Keratinocyte (primary cell): ENCODE measurements at regions not wholly inside any gene's neighbourhood (a gene's known extent, or its start where the extent isn't known, plus 50 kb on each side); places are given as distances from the start of the nearest gene placed in this dataset.
"Not testable (repeated sequence)": the region's sequence is repeated elsewhere in the genome, so short reads cannot be mapped to it uniquely, and the experiment has no call there.

Source experiments
- DNase-seq: peaks from one replicate; pipeline ENCODE4 v3.0.0-alpha.2; 2011; ENCODE audit warnings: low read depth, missing footprints, low spot score
- FAIRE-seq: peaks from 2 replicates; lab custom pipeline; 2011; peaks lifted over from hg19 to GRCh38; lab: Jason Lieb, UNC
- H2AFZ ChIP-seq: 2 replicates; pipeline ENCODE4 v1.6.0; 2012; ENCODE audit warnings: low read length, control low read depth, inconsistent platforms; ENCODE audit not compliant: control insufficient read depth
- H3K27ac ChIP-seq: 2 replicates; pipeline ENCODE4 v1.5.1; 2011; ENCODE audit warnings: low read length; ENCODE audit not compliant: control insufficient read depth, insufficient read depth
- H3K27me3 ChIP-seq: 3 replicates; pipeline ENCODE4 v1.6.0; 2011; ENCODE audit warnings: low read length; ENCODE audit not compliant: control insufficient read depth, insufficient read depth; ENCODE audit errors: extremely low read depth
- H3K36me3 ChIP-seq, 2 experiments: 2 replicates in 1 of 2; 3 replicates in 1 of 2; pipeline ENCODE4 v1.5.1; 2011; ENCODE audit warnings: low read length in 2 of 2, mild to moderate bottlenecking in 1 of 2; ENCODE audit not compliant: control insufficient read depth in 2 of 2, insufficient read depth in 2 of 2; ENCODE audit errors: extremely low read depth in 1 of 2
- H3K4me1 ChIP-seq: 3 replicates; pipeline ENCODE4 v1.5.1; 2011; ENCODE audit warnings: low read length; ENCODE audit not compliant: control insufficient read depth, insufficient read depth; ENCODE audit errors: extremely low read depth
- H3K4me2 ChIP-seq: 3 replicates; pipeline ENCODE4 v1.6.0; 2011; ENCODE audit warnings: low read depth, low read length; ENCODE audit not compliant: control insufficient read depth, insufficient read depth; ENCODE audit errors: extremely low read depth
- H3K4me3 ChIP-seq, 3 experiments: fragments of 200-600 bp in 1 of 3; sonication (generic) in 1 of 3; 2 replicates in 2 of 3; 3 replicates in 1 of 3; pipeline ENCODE4 v1.5.1; 2011 to 2016; ENCODE audit warnings: low read length in 3 of 3, mild to moderate bottlenecking in 3 of 3, control low read depth in 2 of 3, inconsistent platforms in 1 of 3, low read depth in 1 of 3, mixed read lengths in 1 of 3, mixed run types in 1 of 3, moderate library complexity in 1 of 3; ENCODE audit not compliant: control insufficient read depth in 2 of 3, insufficient read depth in 2 of 3; ENCODE audit errors: extremely low read depth in 1 of 3
- H3K79me2 ChIP-seq: 2 replicates; pipeline ENCODE4 v1.6.0; 2012; ENCODE audit warnings: low read length; ENCODE audit not compliant: control insufficient read depth, insufficient read depth
- H3K9ac ChIP-seq: 3 replicates; pipeline ENCODE4 v1.6.0; 2011; ENCODE audit warnings: low read length; ENCODE audit not compliant: control insufficient read depth, insufficient read depth; ENCODE audit errors: extremely low read depth
- H3K9me1 ChIP-seq: 3 replicates; pipeline ENCODE4 v1.6.0; 2011; ENCODE audit warnings: low read length; ENCODE audit not compliant: control insufficient read depth, insufficient read depth; ENCODE audit errors: extremely low read depth
- H3K9me3 ChIP-seq: 2 replicates; pipeline ENCODE4 v1.5.1; 2012; ENCODE audit warnings: low read depth, low read length; ENCODE audit not compliant: control insufficient read depth
- H4K20me1 ChIP-seq: 3 replicates; pipeline ENCODE4 v1.6.0; 2011; ENCODE audit warnings: low read length; ENCODE audit not compliant: control insufficient read depth, insufficient read depth; ENCODE audit errors: extremely low read depth
- EZH2 ChIP-seq: IDR thresholded peaks from one replicate; pipeline ENCODE4 v1.6.1; 2012; ENCODE audit warnings: inconsistent platforms, mild to moderate bottlenecking, low read length, moderate library complexity
- dilution Hi-C: fragments of 300-500 bp; cut with MboI; formaldehyde crosslinking; loops from one replicate; pipeline ENCODE4 v1.7.0; 2020; ENCODE audit warnings: low sequenced_read_pairs; ENCODE audit not compliant: extremely low pct_ligation_motif_present
- TF ChIP-seq, protein P1 (sequence below), 3 experiments: IDR thresholded peaks in 1 of 3; conservative IDR thresholded peaks in 1 of 3; optimal IDR thresholded peaks in 1 of 3; 2 replicates in 2 of 3; 3 replicates in 1 of 3; pipeline versions ENCODE3 to v1.5.1; 2011; ENCODE audit warnings: low read length in 3 of 3, mild to moderate bottlenecking in 3 of 3, moderate library complexity in 2 of 3, control low read depth in 1 of 3, inconsistent platforms in 1 of 3; ENCODE audit not compliant: insufficient read depth in 2 of 3; ENCODE audit errors: extremely low read depth in 1 of 3

DNA sequence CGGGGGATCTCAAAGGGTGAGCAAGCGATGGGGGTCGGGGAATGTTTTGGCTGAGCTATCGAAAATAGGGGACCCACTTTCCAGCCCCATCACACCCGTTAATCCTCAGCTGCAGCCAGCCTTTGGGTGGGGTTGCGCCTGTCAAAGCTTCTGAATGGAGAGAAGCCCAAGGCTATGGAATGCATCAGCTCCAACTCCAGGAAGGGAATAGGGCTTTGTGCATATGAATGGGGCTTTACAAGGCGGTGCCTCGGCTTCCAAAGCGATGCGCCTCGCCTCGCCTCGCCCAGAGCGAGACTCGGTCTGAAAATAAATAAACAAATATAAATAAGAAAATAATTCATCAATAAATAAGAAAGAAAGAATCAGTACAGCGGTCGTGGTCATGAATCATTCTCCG lies 751.4 kb upstream of the DEFB115 start:
- Histone ChIP-seq H3K9ac (no peak overlapping the region), H4K20me1 (no peaks in the 10 kb centered on the region), H3K4me2 (no peak overlapping the region), H3K27me3 (no peaks in the 10 kb centered on the region), H3K4me1 (no peaks in the 10 kb centered on the region), H3K36me3 (no peaks in the 10 kb centered on the region), H3K9me1 (no peaks in the 10 kb centered on the region), H3K79me2 (no peaks in the 10 kb centered on the region), H3K9me3 (peaks cover 4% of the 10 kb centered on the region), H3K27ac (no peak overlapping the region), H3K4me3 (no peak overlapping the region), H2AFZ (no peak overlapping the region)
- dilution Hi-C loops: no loop called here
- DNase-seq: no peak
- FAIRE-seq: no peak
- TF ChIP-seq, protein P1, sequence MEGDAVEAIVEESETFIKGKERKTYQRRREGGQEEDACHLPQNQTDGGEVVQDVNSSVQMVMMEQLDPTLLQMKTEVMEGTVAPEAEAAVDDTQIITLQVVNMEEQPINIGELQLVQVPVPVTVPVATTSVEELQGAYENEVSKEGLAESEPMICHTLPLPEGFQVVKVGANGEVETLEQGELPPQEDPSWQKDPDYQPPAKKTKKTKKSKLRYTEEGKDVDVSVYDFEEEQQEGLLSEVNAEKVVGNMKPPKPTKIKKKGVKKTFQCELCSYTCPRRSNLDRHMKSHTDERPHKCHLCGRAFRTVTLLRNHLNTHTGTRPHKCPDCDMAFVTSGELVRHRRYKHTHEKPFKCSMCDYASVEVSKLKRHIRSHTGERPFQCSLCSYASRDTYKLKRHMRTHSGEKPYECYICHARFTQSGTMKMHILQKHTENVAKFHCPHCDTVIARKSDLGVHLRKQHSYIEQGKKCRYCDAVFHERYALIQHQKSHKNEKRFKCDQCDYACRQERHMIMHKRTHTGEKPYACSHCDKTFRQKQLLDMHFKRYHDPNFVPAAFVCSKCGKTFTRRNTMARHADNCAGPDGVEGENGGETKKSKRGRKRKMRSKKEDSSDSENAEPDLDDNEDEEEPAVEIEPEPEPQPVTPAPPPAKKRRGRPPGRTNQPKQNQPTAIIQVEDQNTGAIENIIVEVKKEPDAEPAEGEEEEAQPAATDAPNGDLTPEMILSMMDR (optimal IDR thresholded peaks at IDR 0.05 in 1 of 3, IDR thresholded peaks at IDR 0.05 in 1 of 3, conservative IDR thresholded peaks at IDR 0.05 in 1 of 3; ENCODE audit: extremely low read depth in 1 of 3, insufficient read depth in 2 of 3, low read length in 3 of 3): no peak

DNA sequence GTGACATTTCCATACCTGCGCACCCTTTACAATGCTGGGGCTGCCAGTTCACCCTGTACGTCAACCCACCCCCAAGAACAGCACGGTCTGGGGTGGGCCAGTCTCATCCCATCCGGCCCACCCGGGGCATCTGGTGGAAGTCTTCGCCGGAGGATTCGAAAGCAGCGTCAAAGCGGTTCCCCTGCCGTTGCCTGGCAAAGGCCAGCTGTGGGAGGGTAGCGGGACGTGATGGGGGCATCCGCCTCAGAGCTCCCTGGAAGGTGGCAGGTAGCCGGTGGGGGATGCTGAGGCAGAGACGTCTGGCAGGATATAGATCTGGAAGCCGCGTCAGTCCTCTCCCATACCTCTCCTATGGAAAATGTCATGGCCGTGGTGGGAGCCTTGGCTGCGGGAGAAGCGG lies 749.1 kb upstream of the DEFB115 start:
- FAIRE-seq, H3K9me1 ChIP-seq, H3K36me3 ChIP-seq, H3K79me2 ChIP-seq, H3K27ac ChIP-seq, H3K4me3 ChIP-seq, H3K4me1 ChIP-seq, H3K4me2 ChIP-seq, H3K27me3 ChIP-seq, DNase-seq, H2AFZ ChIP-seq, H3K9me3 ChIP-seq, H3K9ac ChIP-seq, dilution Hi-C loops, H4K20me1 ChIP-seq: not testable (repeated sequence)

DNA sequence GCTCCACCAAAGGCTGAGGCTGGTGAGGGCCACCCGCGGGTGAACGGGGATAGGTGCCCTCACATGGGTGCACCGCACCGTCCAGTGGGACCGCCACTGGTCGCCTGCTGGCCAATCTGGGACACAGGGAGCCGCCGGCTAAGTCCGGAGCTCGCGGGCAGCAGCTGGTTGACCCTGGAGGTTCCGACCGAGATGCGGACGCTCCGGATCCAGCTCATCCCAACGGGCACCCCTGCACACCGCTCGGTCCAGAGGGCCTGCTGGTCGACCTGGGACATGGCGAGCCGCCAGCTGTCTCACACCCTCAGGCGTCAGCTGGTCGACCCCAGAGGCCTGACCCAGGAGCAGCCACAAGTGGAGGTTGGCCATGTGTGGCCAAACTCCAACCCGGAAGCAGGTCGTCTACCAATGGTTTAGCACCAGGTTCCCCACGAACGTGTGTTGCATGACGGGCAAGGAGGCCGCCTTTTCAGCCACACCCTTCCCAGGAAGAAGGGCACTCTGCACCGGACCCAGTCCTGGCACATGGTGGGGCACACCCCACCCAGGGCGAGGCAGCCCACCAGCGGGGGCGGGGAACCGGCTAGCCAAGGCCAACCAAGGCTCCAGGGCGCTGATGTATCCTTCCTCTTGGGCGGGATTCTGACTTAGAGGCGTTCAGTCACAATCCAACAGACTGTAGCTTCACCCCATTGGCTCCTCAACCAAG lies 746.0 kb upstream of the DEFB115 start:
- dilution Hi-C loops: no loop called here
- H3K4me1 ChIP-seq: no peaks in the 10 kb centered on the region
- H4K20me1 ChIP-seq: no peaks in the 10 kb centered on the region
- H2AFZ ChIP-seq: no peak overlapping the region
- H3K36me3 ChIP-seq: no peaks in the 10 kb centered on the region
- TF ChIP-seq, protein P1 (optimal IDR thresholded peaks at IDR 0.05 in 1 of 3, IDR thresholded peaks at IDR 0.05 in 1 of 3, conservative IDR thresholded peaks at IDR 0.05 in 1 of 3; ENCODE audit: extremely low read depth in 1 of 3, insufficient read depth in 2 of 3, low read length in 3 of 3): no peak
- TF ChIP-seq EZH2: no peak
- H3K9me3 ChIP-seq: peaks cover 7% of the 10 kb centered on the region
- DNase-seq: no peak
- no peak overlapping the region for H3K27ac ChIP-seq
- no peak for FAIRE-seq
- H3K79me2 ChIP-seq: no peaks in the 10 kb centered on the region
- H3K9me1 ChIP-seq: no peaks in the 10 kb centered on the region
- H3K4me2 ChIP-seq: no peak overlapping the region
- no peak overlapping the region for H3K4me3 ChIP-seq
- H3K9ac ChIP-seq: no peak overlapping the region
- no peaks in the 10 kb centered on the region for H3K27me3 ChIP-seq
